ENCODE measurements at regions not wholly inside any gene's neighbourhood (a gene's known extent, or its start where the extent isn't known, plus 50 kb on each side); places are given as distances from the start of the nearest gene placed in this dataset.

DNA sequence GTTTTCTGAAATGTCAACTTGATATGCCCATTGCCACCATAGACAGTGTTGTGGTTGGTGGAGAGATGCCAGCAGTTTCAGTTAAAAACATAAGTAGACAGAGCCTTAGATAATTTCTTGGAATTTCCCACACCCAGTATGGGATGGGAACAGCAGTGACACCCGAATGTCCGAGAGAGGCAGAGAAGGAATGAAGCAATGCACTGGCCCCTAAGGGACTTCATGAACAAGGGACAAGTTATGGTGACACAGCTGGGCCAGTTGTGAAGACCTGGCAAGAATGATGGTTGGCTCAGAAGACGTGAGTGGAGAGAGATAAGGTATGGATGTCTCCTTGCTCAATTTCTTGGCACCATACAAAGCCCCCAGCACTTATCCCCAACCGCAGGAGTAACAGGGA, 165.2 kb upstream of the APCDD1 start:
- Histone ChIP-seq H3K4me1 (peaks cover 0 to 14% (median 0%) of the 10 kb centered on the region in 4 donors), H3K4me3 (no peak overlapping the region), H3K27me3 (no peaks in the 10 kb centered on the region), H3K9me3 (no peaks in the 10 kb centered on the region), H3K36me3 (no peaks in the 10 kb centered on the region), H3K27ac (no peak overlapping the region)
- intact Hi-C loops (cut with DNase I; ENCODE audit: low total_unique reads), result no loop called here
- in situ Hi-C loops (cut with MboI; ENCODE audit: low pct_ligation_motif_present in 1 of 4, low pct_unique_long_range_greater_than_20kb in 1 of 4, low sequenced_read_pairs in 3 of 4), result no loop called here
- 86 to 94% methylated on average over 4 of the region's 4 CpGs for WGBS, 2 donors (ENCODE audit: low coverage in 1 of 2)
- TF ChIP-seq POLR2AphosphoS5 (IDR thresholded peaks at IDR 0.05) (no peak), EP300 (IDR thresholded peaks at IDR 0.05; ENCODE audit: low read depth) (no peak), POLR2A (IDR thresholded peaks at IDR 0.05) (no peak)
- TF ChIP-seq, protein P1, sequence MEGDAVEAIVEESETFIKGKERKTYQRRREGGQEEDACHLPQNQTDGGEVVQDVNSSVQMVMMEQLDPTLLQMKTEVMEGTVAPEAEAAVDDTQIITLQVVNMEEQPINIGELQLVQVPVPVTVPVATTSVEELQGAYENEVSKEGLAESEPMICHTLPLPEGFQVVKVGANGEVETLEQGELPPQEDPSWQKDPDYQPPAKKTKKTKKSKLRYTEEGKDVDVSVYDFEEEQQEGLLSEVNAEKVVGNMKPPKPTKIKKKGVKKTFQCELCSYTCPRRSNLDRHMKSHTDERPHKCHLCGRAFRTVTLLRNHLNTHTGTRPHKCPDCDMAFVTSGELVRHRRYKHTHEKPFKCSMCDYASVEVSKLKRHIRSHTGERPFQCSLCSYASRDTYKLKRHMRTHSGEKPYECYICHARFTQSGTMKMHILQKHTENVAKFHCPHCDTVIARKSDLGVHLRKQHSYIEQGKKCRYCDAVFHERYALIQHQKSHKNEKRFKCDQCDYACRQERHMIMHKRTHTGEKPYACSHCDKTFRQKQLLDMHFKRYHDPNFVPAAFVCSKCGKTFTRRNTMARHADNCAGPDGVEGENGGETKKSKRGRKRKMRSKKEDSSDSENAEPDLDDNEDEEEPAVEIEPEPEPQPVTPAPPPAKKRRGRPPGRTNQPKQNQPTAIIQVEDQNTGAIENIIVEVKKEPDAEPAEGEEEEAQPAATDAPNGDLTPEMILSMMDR (IDR thresholded peaks at IDR 0.05), result no peak
- no peak for DNase-seq

DNA sequence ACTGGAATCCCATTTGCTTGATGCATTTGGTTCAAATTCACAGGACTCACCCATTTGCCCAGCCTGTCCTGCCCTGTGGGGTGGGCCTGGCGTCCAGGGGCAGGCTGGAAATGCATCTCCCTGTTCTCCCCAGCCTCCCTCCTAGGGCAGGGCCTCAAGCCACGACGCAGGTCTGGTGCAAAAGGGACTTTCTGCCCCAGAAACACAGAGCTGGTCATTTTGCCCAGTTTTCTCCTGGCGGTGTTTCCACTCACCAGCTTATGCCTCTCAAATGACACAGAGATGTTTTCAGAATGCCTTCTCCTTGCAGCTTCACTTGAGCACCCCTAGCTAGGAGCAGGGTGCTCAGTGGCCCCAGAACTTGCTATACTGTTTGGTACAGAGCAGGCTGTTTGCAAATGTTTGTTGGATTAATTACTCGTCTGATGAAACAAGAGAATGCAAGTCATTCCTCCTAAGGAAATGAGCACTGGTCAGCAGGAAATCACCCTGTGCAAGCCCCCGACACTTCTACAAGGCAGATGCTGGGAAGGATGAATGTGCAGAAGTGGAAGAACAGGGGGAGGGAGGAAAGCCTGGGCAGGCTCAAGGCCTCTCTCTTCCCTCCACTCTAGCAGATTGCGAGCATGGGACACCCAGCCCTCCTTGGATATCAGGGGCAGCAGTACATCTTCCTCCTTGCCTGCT, 164.3 kb upstream of the APCDD1 start:
- Histone ChIP-seq H3K4me1 (peaks cover 0 to 6% (median 0%) of the 10 kb centered on the region in 4 donors), H3K36me3 (no peaks in the 10 kb centered on the region), H3K27me3 (no peaks in the 10 kb centered on the region), H3K27ac (peak overlapping the region in 2 of 4 donors; percentile 17 to 25), H3K9me3 (no peaks in the 10 kb centered on the region), H3K4me3 (no peak overlapping the region)
- intact Hi-C loops (cut with DNase I; ENCODE audit: low total_unique reads) (no loop called here), in situ Hi-C loops (cut with MboI; ENCODE audit: low pct_ligation_motif_present in 1 of 4, low pct_unique_long_range_greater_than_20kb in 1 of 4, low sequenced_read_pairs in 3 of 4) (no loop called here)
- 59 to 77% methylated on average over 3 to 7 of the region's 7 CpGs for WGBS, 2 donors (ENCODE audit: low coverage in 1 of 2)
- TF ChIP-seq POLR2A (IDR thresholded peaks at IDR 0.05) (no peak), EP300 (IDR thresholded peaks at IDR 0.05; ENCODE audit: low read depth) (no peak), POLR2AphosphoS5 (IDR thresholded peaks at IDR 0.05) (no peak)
- TF ChIP-seq, protein P1 (IDR thresholded peaks at IDR 0.05), result no peak
- no peak for DNase-seq

- DNase-seq, result no peak
- peak overlapping the region in 2 of 4 donors; percentile 17 to 40 for H3K27ac ChIP-seq
- no peaks in the 10 kb centered on the region for H3K9me3 ChIP-seq
- TF ChIP-seq EP300 (IDR thresholded peaks at IDR 0.05; ENCODE audit: low read depth) (no peak), POLR2A (IDR thresholded peaks at IDR 0.05) (no peak), POLR2AphosphoS5 (IDR thresholded peaks at IDR 0.05) (no peak)
- TF ChIP-seq, protein P1 (IDR thresholded peaks at IDR 0.05), result no peak
- H3K4me3 ChIP-seq, result no peak overlapping the region
- WGBS, 2 donors (ENCODE audit: low coverage in 1 of 2), result 82% methylated on average over 2 to 11 of the region's 11 CpGs
- in situ Hi-C loops (cut with MboI; ENCODE audit: low pct_ligation_motif_present in 1 of 4, low pct_unique_long_range_greater_than_20kb in 1 of 4, low sequenced_read_pairs in 3 of 4) (no loop called here), intact Hi-C loops (cut with DNase I; ENCODE audit: low total_unique reads) (no loop called here)
- H3K36me3 ChIP-seq, result no peaks in the 10 kb centered on the region
- peaks cover 0 to 4% (median 0%) of the 10 kb centered on the region in 4 donors for H3K4me1 ChIP-seq
- no peaks in the 10 kb centered on the region for H3K27me3 ChIP-seq
Measured at GRCh38 chr18:10290638-10291235, 163.7 kb upstream of the APCDD1 start.

DNA sequence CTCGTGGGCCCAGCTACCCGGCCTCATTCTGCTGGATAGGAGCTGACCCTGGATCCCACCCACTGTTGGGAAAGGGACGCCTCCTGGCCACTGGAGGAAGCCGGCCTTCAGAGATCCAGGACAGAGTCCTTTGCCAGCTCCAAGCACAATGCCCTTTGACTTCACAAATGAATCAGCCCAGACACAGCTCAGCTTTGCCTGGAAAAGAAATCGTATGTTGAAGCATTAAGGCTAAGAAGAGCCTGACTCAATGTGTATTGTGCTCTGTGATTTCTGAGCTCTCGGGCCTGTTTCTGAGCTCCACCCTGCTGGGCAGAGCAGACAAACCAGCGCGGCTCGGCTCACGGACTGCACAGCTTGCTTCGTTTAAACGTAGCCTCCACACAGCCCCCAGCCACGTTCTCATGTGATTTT, 162.9 kb upstream of the APCDD1 start:
- in situ Hi-C loops (cut with MboI; ENCODE audit: low pct_ligation_motif_present in 1 of 4, low pct_unique_long_range_greater_than_20kb in 1 of 4, low sequenced_read_pairs in 3 of 4), result no loop called here
- peak overlapping the region in 2 of 4 donors; percentile 17 to 40 for H3K27ac ChIP-seq
- H3K27me3 ChIP-seq, result no peaks in the 10 kb centered on the region
- DNase-seq, result no peak
- no peak overlapping the region for H3K4me3 ChIP-seq
- intact Hi-C loops (cut with DNase I; ENCODE audit: low total_unique reads), result no loop called here
- WGBS, 2 donors (ENCODE audit: low coverage in 1 of 2), result 80 to 87% methylated on average over 6 to 13 of the region's 13 CpGs
- no peaks in the 10 kb centered on the region for H3K9me3 ChIP-seq
- TF ChIP-seq POLR2AphosphoS5 (IDR thresholded peaks at IDR 0.05) (no peak), EP300 (IDR thresholded peaks at IDR 0.05; ENCODE audit: low read depth) (no peak), POLR2A (IDR thresholded peaks at IDR 0.05) (no peak)
- TF ChIP-seq, protein P1 (IDR thresholded peaks at IDR 0.05), result no peak
- H3K4me1 ChIP-seq, result peaks cover 0 to 4% (median 0%) of the 10 kb centered on the region in 4 donors
- H3K36me3 ChIP-seq, result no peaks in the 10 kb centered on the region
